Stimulated activated CD8-positive, alpha-beta memory T cell treated with anti-CD3 and anti-CD28 coated beads, Interleukin-2, amount 100 ng/mL, for 1 hour (primary cell): ENCODE measurements at regions not wholly inside any gene's neighbourhood (a gene's known extent, or its start where the extent isn't known, plus 50 kb on each side); places are given as distances from the start of the nearest gene placed in this dataset.

Experiments used
- DNase-seq, 2 donors: peaks; one replicate each; pipeline ENCODE4 v3.0.0-alpha.2; 2020; ENCODE audit warnings: low read depth in 2 of 2

GRCh38 chr6:8749465-8749864 is 314.1 kb upstream of the SLC35B3 start:
- no peak for DNase-seq

- DNase-seq, result no peak
Observed at GRCh38 chr6:8743170-8743745, 307.9 kb upstream of the SLC35B3 start.

- DNase-seq, result no peak
Observed at GRCh38 chr6:8739454-8739853, 304.1 kb upstream of the SLC35B3 start.

GRCh38 chr6:8738951-8739350 is 303.6 kb upstream of the SLC35B3 start:
- DNase-seq, result no peak

- DNase-seq, result no peak
Observed at GRCh38 chr6:8736156-8736895, 301.0 kb upstream of the SLC35B3 start.

DNA sequence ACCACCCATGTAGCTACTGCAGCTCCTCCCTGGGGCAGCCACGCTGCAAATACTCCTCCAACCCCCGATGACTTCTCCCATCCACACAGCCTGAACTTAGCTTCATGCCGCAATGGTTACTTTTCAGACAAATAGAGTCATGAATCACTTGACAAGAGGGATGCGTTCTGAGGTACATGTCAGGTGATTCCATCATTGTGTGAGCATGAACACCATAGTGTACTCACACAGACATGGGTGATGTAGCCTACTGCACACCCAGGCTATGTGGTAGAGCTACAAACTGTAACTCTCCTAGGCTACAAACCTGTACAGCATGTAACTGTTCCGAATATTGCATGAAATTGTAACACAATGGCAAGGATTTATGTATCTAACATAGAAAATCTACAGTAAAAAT is 298.5 kb upstream of the SLC35B3 start:
- DNase-seq, result no peak

GRCh38 chr6:8731874-8732273 is 296.5 kb upstream of the SLC35B3 start:
- no peak for DNase-seq

DNA sequence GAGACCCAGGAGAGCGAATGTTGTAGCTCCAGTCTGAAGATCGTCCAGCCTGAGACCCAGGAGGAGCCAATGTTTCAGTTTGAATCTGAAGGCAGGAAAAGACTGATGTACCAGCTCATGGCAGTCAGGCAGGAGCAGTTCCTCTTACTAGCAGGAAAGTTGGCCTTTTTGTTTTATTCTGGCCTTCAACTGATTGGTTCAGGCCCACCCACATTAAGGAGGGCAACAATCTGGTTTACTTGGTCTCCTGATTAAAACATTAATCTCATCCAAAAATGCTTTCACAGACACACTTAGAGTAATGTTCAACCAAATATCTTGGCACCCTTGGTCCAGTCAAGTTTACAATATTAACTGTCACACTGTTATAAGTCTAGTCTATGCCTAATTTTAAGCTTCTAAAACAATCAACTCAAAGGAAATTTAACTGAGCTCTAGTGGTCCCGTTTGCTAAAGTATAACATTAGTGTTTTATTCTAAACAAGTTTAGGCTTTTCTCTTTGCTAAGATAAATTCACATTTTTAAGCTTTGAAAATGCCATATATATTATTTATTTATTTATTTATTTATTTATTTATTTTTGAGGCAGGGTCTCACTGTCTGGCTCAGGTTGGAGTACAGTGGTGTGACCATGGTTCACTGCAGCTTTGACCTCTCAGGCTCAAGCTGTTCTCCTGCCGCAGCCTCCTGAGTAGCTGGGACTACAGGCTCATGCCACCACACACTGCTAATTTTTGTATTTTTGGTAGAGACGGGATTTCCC is 275.5 kb upstream of the SLC35B3 start:
- no peak for DNase-seq

- DNase-seq, result no peak
Observed at GRCh38 chr6:8707956-8708772, 272.8 kb upstream of the SLC35B3 start.

GRCh38 chr6:8707369-8707768 is 272.0 kb upstream of the SLC35B3 start:
- no peak for DNase-seq

- DNase-seq, result no peak
Observed at GRCh38 chr6:8705435-8706020, 270.2 kb upstream of the SLC35B3 start.

DNA sequence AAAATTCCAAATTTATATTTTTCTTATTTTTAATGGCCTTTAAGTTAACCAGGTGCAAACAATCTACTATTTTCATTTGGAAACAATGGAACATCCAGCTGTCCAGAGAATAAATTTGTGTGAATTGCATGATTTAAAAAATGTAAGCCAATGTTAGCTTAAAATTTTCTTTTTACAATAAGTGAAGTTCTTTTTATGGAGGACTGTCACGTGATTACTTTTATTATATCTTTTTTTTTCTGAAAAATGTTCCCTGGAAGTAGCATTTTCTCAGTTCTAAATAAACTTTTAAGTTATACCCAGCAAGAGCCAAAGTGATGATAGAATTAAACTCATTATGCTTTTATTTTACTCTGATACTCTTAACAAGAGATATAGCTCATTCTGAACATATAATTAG is 267.7 kb upstream of the SLC35B3 start:
- no peak for DNase-seq

GRCh38 chr6:8688821-8689220 is 253.5 kb upstream of the SLC35B3 start:
- DNase-seq, result no peak

- no peak for DNase-seq
Observed at GRCh38 chr6:8686077-8686476, 250.7 kb upstream of the SLC35B3 start.

- no peak for DNase-seq
Observed at GRCh38 chr6:8683204-8683603, 247.9 kb upstream of the SLC35B3 start.

DNA sequence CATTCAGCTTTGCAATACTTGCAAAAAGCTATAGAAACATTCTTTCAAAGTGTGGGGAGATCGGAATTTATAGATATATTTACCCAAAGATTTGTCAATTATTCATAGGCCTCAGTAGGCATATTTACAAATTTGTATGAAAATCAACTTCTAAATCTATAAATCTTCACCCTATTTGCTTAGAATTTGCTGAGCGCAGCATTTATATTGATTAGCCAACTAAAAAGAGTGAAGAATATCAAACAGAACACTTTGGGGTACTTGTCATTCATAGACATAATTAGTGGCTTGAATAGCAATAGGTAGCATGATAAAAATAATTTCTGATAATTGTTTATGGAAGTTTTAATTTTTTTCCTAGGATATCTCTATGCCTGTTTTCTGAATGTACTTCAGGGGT is 244.5 kb upstream of the SLC35B3 start:
- no peak for DNase-seq

- no peak for DNase-seq
Observed at GRCh38 chr6:8678466-8678865, 243.1 kb upstream of the SLC35B3 start.

GRCh38 chr6:8674126-8674525 is 238.8 kb upstream of the SLC35B3 start:
- no peak for DNase-seq

GRCh38 chr6:8672882-8673281 is 237.5 kb upstream of the SLC35B3 start:
- no peak for DNase-seq

DNA sequence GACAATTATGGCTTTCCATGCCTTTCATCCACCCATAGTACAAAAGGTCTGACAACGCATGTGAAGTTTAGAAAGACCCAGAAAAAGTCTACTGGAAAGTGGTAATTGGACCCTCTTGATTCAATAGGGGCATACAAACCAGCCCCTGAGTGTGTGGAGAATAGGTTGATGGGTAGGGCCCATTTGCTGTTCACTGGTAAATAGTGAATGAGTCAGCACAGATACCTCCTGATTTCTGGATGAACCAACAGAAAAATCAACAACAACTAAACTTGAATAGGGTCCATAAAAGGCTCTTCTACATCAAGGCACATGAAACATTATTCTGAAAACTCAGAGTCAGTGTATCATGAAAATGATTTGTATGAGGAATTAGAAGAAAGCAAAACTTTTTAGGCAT is 235.4 kb upstream of the SLC35B3 start:
- no peak for DNase-seq

- no peak for DNase-seq
Observed at GRCh38 chr6:8664700-8665099, 229.4 kb upstream of the SLC35B3 start.

GRCh38 chr6:8664070-8664469 is 228.7 kb upstream of the SLC35B3 start:
- no peak for DNase-seq
